Peyer's patch (tissue), 4 donors: ENCODE measurements at regions not wholly inside any gene's neighbourhood (a gene's known extent, or its start where the extent isn't known, plus 50 kb on each side); places are given as distances from the start of the nearest gene placed in this dataset.

Experiments used
- DNase-seq, 3 donors: peaks; one replicate each; pipeline ENCODE4 v3.0.0-alpha.2; 2017 to 2019
- H3K27ac ChIP-seq, 4 donors: fragments of 200-600 bp; sonication (generic); one replicate each; pipeline ENCODE4 v1.5.1; 2016 to 2019
- H3K27me3 ChIP-seq, 2 donors: fragments of 200-600 bp; sonication (generic); one replicate each; pipeline ENCODE4 v1.5.1; 2019
- H3K36me3 ChIP-seq, 3 donors: fragments of 200-600 bp; sonication (generic); one replicate each; pipeline ENCODE4 v1.5.1; 2016 to 2019
- H3K4me1 ChIP-seq, 4 donors: fragments of 200-600 bp; sonication (generic); one replicate each; pipeline ENCODE4 v1.5.1; 2016 to 2019
- H3K4me3 ChIP-seq, 4 donors: fragments of 200-600 bp; sonication (generic); 1 replicate in 3 of 4; 2 replicates in 1 of 4; pipeline ENCODE4 v1.5.1; 2016 to 2019; ENCODE audit warnings: mild to moderate bottlenecking in 1 of 4
- H3K9me3 ChIP-seq, 4 donors: fragments of 200-600 bp; sonication (generic); one replicate each; pipeline ENCODE4 v1.5.1; 2016 to 2019; ENCODE audit warnings: mild to moderate bottlenecking in 1 of 4
- POLR2A ChIP-seq, 2 donors: fragments of 450-650 bp; IDR thresholded peaks; one replicate each; pipeline ENCODE4 v1.5.1; 2017; ENCODE audit warnings: antibody characterized with exemption in 2 of 2, mild to moderate bottlenecking in 2 of 2, moderate library complexity in 2 of 2
- TF ChIP-seq, protein P1 (sequence below), 6 experiments: fragments of 450-650 bp in 4 of 6; fragments of 200-600 bp in 2 of 6; sonication (generic) in 1 of 6; IDR thresholded peaks; one replicate each; pipeline ENCODE4 v1.5.1; 2017 to 2019; ENCODE audit warnings: antibody characterized with exemption in 6 of 6, mild to moderate bottlenecking in 3 of 6, moderate library complexity in 1 of 6

GRCh38 chr1:116309090-116309870, 63.8 kb upstream of the ATP1A1 start:
- Histone ChIP-seq H3K36me3 (no peaks in the 10 kb centered on the region), H3K9me3 (no peaks in the 10 kb centered on the region), H3K4me1 (peaks cover 0 to 19% (median 0%) of the 10 kb centered on the region in 4 donors), H3K27me3 (no peaks in the 10 kb centered on the region), H3K27ac (no peak overlapping the region), H3K4me3 (no peak overlapping the region)
- DNase-seq: no peak
- TF ChIP-seq POLR2A (IDR thresholded peaks at IDR 0.05): no peak
- TF ChIP-seq, protein P1, sequence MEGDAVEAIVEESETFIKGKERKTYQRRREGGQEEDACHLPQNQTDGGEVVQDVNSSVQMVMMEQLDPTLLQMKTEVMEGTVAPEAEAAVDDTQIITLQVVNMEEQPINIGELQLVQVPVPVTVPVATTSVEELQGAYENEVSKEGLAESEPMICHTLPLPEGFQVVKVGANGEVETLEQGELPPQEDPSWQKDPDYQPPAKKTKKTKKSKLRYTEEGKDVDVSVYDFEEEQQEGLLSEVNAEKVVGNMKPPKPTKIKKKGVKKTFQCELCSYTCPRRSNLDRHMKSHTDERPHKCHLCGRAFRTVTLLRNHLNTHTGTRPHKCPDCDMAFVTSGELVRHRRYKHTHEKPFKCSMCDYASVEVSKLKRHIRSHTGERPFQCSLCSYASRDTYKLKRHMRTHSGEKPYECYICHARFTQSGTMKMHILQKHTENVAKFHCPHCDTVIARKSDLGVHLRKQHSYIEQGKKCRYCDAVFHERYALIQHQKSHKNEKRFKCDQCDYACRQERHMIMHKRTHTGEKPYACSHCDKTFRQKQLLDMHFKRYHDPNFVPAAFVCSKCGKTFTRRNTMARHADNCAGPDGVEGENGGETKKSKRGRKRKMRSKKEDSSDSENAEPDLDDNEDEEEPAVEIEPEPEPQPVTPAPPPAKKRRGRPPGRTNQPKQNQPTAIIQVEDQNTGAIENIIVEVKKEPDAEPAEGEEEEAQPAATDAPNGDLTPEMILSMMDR (IDR thresholded peaks at IDR 0.05): no peak

- TF ChIP-seq, protein P1 (IDR thresholded peaks at IDR 0.05): no peak
- TF ChIP-seq POLR2A (IDR thresholded peaks at IDR 0.05): no peak
- Histone ChIP-seq H3K4me1 (peaks cover 0 to 19% (median 0%) of the 10 kb centered on the region in 4 donors), H3K27ac (no peak overlapping the region), H3K9me3 (no peaks in the 10 kb centered on the region), H3K36me3 (no peaks in the 10 kb centered on the region), H3K27me3 (no peaks in the 10 kb centered on the region), H3K4me3 (no peak overlapping the region)
- DNase-seq: no peak
Observed at GRCh38 chr1:116310180-116310579, 62.9 kb upstream of the ATP1A1 start.

DNA sequence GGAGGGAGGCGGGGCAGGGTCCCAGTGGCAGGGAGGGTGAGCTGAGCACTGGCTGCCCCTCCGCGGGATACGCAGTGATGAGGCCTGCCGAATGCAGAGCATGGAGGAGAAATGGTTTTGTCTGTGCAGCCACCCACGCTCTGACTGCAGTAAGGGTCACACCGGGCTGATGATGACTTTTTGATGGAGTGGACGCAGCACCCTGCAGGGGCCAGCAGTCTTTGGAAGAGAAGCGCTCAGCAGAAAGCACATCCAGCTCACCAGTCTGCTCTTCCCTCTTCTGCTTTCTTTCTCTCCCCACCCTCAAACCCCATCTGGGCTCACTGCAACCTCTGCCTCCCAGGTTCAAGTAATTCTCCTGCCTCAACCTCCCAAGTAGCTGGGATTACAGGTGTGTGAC, 61.9 kb upstream of the ATP1A1 start:
- DNase-seq: no peak
- Histone ChIP-seq H3K4me3 (no peak overlapping the region), H3K9me3 (no peaks in the 10 kb centered on the region), H3K27me3 (no peaks in the 10 kb centered on the region), H3K27ac (peak overlapping the region in 3 of 4 donors; percentile 5 to 80 (median 77)), H3K4me1 (peaks cover 0 to 19% (median 0%) of the 10 kb centered on the region in 4 donors), H3K36me3 (no peaks in the 10 kb centered on the region)
- no peak for TF ChIP-seq POLR2A (IDR thresholded peaks at IDR 0.05)
- TF ChIP-seq, protein P1 (IDR thresholded peaks at IDR 0.05): no peak

DNA sequence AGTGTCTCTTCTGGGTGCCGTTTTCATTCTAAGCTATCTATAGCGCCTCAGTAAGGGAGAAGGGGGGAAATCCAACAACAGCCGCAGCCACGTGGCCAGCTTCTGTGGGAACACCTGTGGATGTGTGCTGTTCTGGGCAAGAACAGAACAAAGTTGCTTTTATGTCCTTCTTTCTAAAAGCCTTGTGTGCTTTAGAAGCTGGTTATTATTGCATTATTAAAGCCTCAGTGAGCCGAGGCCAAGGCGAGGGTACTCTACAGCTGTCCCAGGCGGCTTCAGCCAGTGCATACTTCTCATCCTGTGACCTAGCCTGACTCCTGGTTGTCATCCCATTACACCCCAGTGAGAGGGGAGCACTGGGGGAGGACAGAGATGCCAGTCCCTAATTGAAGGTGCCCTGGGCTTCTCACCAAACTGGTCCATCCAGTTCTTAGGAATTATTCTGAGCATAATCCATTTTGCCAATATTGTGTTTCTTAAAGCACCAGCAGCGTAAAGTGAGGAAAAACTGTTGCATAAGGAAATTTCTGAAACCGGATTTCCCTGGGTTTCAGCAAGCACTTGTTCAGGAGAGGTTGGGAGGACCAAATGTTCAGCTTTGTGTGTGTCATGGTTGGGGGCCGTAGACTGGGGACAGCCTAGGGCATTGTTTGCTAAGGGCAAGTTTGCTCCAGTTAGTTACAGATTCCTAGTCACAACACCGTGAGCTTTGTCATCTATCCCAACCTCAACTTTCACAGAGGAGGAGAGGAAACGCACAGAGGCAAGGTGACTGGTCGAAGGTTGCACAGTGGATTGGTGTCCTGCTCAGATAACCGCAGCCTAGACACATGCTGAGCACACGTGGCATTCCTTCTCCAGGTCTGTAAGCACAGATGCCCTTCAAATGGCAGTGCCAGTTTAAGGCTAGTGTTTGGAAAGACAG, 61.0 kb upstream of the ATP1A1 start:
- DNase-seq: peak in 2 of 3 donors; percentile 67 to 79
- Histone ChIP-seq H3K4me3 (no peak overlapping the region), H3K27ac (peak overlapping the region in 3 of 4 donors; percentile 5 to 80 (median 77)), H3K27me3 (no peaks in the 10 kb centered on the region), H3K36me3 (no peaks in the 10 kb centered on the region), H3K9me3 (no peaks in the 10 kb centered on the region), H3K4me1 (peaks cover 0 to 19% (median 0%) of the 10 kb centered on the region in 4 donors)
- TF ChIP-seq, protein P1 (IDR thresholded peaks at IDR 0.05): no peak
- no peak for TF ChIP-seq POLR2A (IDR thresholded peaks at IDR 0.05)

GRCh38 chr1:116312681-116313069, 60.4 kb upstream of the ATP1A1 start:
- Histone ChIP-seq H3K4me3 (no peak overlapping the region), H3K27me3 (no peaks in the 10 kb centered on the region), H3K27ac (peak overlapping the region in 3 of 4 donors; percentile 5 to 80 (median 77)), H3K4me1 (peaks cover 0 to 19% (median 0%) of the 10 kb centered on the region in 4 donors), H3K36me3 (no peaks in the 10 kb centered on the region), H3K9me3 (no peaks in the 10 kb centered on the region)
- no peak for TF ChIP-seq POLR2A (IDR thresholded peaks at IDR 0.05)
- TF ChIP-seq, protein P1 (IDR thresholded peaks at IDR 0.05): no peak
- DNase-seq: no peak
